GM21737 (cell line): ENCODE measurements at regions not wholly inside any gene's neighbourhood (a gene's known extent, or its start where the extent isn't known, plus 50 kb on each side); places are given as distances from the start of the nearest gene placed in this dataset.
"Not testable (repeated sequence)": the region's sequence is repeated elsewhere in the genome, so short reads cannot be mapped to it uniquely, and the experiment has no call there.

Source experiments
- ATAC-seq: cut with Tn5 transposase; IDR thresholded peaks from one replicate; pipeline ENCODE4 v1.9.1; 2021; ENCODE audit warnings: mild to moderate bottlenecking, moderate library complexity; ENCODE audit not compliant: unreplicated experiment

DNA sequence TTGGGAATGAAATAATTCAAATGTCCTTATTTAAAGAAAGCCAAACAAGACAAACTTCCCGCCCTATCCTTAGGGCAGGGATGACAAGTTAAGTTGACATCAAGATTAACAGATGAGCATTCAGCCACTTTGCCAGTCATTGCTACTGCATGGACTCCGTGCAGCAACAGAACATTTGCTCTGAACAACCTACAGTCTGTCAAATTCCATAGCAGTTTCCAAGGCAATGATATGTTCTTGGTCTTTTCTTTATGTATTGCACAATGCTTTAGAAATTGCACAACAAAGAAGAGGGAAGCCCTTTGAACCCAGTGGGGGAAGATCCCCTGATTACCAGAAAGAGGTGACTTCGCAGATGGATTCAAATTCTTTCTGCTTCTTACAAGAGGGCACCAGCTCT, 269.8 kb downstream of the BCAT1 start:
- no peak for ATAC-seq

DNA sequence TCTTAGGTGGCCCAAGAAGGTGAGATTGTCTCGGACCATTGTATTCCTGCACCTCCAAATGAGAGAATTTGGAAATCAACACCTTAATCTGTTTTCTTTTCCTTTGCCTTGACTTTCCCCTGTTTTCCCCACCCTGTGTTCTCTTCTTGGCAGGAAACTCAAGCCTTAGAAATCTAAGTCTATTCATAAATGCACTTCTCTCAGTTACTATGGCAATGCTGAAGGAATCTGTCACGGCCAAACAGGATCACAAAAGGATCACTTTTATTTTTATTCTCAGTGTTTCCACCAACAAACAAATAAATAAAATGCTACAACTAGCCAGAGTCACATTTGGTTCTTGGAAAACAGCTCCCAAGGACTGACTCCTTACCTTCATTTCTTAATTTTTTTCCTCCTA, 270.5 kb downstream of the BCAT1 start:
- ATAC-seq: no peak

DNA sequence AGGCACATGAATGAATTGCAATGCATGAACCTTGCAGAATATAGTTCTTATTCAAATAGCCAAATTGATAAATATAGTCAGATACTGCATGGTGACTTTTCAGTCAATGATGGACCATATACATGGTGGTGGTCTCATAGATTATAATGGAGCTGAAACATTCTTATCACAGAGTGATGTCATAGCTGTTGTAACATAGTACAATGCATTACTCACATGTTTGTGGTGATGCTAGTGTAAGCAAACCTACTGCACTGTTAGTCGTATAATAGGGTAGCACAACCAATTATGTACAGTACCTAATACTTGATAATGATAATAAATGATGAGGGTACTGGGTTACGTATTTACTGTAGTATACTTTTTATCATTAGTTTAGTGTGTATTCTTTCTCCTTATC, 280.3 kb downstream of the BCAT1 start:
- ATAC-seq: no peak

DNA sequence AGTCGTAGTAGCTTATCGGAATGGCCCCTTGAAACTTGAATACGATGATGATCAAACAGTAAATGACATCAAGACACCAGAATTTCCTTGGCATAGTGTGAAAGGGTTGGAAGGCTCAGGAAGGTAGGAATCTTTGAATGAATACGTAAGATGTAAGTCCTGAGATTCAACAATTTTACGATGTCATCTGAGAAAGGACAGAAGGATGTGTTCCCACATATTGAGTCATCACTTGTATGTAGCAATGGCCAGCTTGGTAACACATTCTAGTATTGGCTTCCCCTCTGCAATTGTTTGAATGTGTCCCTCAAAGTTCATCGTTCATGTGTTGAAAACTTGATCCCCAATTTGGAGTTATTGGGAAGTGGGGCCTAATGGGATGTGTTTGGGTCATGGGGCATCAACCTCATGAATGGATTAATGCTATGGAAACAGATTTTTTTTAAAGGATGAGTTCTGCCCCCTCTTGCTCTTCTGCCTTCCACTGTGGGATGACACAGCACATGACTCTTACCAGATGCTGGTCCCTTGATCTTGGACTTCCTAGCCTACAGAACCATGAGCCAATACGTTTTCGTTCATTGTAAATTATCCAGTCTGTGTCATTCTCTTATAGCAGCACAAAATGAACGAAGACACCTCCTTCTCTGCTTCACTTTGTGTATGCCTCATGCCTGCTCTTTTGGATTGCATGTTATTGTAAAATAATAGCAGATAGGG, 284.6 kb downstream of the BCAT1 start:
- no peak for ATAC-seq

DNA sequence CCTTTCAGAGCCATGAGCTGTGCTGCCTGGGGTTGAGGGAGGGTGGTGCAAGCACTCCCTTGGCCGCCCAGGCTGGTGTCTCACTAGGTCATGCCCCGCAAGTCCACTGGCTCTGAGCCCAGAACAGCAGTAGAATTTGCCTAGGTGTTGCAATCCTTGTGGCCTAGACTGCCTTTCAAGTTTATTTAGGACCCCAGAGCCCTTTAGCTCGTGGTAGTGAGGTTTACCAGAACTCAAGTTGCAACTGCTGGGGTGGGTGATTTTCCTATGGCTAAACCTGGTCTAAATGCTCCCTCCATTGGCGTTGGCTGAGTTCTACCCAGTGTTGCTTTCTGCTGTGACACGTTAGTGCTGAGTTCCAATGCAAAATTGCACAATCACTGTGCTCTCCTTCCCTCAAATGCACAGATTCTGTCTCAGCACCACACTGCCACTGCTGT, 287.2 kb downstream of the BCAT1 start:
- ATAC-seq: no peak

DNA sequence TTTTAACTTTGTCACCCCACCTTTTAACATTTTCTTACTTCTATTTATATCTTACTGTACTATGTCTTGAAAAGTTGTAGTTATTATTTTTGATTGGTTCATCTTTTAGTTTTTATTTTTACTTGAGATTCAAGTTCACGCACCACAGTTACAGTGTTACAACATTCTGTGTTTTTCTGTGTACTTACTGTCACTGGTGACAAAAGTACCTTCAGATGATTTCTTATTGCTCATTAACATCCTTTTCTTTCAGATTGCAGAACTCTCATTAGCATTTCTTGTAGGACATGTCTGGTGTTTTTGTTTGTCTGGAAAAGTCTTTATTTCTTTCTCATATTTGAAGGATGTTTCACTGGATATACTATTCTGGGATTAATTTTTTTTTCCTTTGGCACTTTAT, 289.9 kb downstream of the BCAT1 start:
- ATAC-seq: no peak

DNA sequence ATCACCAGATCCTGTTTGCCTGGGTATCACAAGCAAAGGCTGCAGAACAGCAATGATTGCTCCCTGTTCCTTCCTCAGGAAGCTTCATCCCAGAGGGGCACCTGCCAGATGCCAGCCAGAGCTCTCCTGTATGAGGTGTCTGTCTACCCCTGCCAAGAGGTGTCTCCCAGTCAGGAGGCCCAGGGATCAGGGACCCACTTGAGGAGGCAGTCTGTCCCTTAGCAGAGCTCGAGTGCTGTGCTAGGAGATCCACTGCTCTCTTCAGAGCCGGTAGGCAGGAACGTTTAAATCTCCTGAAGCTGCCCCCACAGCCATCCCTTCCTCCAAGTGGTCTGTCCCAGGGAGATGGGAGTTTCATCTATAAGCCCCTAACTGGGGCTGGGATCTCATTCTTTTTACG, 294.6 kb downstream of the BCAT1 start:
- not testable (repeated sequence) for ATAC-seq

DNA sequence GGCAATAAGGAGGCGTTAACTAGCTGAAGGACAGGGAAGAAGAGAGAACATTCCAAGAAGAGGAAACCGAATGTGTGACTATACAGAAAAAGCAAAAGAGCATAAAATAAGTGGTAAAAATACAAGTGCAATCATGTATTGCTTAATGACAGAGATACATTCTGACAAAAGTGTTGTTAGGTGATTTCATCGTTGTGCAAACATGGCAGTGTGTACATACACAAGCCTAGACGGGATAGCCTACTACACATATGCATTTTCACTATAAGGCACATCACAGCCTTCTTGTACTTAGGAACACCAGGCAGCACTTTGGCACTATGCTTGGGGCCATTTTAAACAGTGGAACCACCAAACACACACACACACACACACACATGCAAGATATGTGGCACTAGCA, 299.3 kb downstream of the BCAT1 start:
- no peak for ATAC-seq

DNA sequence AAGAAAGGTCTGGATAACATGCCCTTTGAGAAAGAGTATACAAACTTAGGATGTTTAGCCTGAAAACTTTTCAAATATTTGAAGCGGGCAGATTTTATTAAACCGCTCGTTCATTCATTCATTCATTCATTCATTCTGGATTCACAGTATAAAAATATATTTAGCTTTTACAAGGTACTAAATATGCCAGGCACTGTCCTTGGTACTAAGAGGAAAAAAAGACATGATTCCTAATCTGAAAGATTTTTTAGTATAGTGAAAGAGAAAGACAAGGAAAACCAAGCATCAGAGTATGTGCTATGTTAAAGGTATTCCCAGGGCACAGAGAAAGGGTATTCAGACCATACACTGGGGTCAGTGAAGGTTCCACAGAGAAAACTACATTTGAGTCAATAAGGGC, 299.7 kb downstream of the BCAT1 start:
- ATAC-seq: no peak

DNA sequence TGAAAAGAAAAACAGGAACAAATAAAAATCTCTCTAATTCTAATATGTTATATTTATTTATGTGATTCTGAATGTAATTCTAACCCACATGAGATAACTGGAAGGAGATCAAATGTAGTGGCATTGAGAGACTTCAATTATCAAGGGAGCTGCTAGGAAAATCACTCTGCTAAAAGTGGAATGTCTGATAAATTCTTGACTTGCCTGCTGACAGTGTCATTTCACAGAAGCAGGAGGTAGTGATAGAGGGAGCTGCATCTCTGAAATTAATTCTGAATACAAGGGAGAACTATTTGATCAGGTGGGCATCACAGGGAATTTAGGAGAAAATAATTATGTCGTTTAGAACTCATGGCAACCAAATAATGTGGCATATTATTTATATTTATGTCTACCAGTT, 303.6 kb downstream of the BCAT1 start:
- no peak for ATAC-seq

DNA sequence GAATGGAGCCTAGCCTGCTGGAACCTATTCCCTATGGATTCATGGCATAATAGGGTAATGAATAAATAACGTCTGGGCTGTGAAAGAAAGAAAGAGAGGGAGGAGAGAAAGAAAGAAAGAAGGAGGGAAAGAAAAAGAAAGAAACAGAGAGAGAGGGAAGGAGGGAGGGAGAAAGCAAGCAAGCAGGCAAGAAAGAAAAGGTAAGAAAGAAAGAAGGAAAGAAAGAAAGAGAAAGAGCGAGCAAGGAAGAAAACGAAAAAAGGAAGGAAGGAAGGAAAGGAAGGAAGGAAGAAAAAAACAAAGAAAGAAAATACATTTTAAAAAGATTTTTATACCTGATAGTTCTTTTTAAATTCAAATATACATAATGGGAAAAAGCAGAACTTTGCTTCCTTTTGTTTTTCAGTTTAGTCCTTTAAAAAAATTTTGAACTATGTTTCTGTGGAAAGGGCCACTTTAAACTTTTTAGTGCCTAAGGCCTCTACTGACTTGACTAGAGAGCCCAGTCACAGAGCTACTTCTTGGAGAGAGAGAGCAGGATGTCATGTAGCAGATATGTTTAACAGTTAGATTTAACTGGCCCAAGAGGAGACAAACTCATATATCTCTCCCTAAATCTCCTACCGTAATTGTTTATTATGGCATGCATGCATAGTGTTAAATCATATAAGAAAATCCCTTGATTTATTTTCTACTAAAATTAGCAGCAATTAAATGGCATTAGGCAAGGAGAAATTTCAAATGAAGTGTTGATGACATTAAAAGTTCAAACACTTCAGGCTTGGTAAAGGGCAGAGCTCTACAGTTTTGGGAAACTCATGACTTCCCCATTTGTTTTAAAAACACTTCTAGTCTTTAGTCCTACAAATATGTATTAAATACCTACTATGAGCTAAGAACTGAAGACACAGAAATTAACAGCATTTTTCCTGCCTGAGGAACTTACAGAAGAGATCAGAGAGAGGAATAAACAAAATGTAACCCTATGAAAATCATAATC, 305.5 kb downstream of the BCAT1 start:
- no peak for ATAC-seq

DNA sequence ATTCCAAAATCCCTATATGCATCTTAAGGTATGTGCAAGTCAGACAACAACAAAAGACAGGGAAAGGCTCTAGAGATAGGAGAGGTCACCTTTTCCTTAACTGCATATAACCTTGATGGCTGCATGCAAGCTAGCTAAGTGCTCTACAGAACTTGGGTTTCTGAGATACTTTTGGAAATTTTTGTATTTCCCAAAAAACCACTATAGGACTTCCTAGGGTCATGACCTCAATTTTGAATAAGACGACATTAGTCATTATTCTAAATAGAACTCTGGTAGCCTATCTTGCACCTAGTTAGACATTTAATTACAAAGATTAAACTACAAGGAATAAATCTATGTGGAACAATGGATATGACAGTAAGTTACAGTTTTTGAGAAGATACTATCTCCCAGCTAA, 309.3 kb downstream of the BCAT1 start:
- ATAC-seq: no peak

DNA sequence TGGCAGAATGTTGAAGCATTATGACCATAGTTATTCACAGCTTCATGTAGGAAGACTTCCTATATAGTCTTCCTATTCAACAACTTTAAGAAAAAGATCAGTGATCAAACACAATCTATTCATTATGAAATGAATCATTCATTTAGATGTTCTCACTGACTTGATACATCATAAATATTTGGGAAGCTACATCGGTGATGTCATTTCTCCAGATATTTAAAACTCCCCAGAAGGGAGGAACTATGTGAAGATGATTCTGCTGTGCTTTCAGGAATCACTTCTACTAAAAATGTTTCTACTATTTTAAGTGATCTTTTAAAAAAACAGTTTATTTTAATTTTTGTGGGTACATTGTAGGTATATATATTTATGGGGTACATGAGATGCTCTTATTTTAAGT, 316.4 kb downstream of the BCAT1 start:
- ATAC-seq: no peak

DNA sequence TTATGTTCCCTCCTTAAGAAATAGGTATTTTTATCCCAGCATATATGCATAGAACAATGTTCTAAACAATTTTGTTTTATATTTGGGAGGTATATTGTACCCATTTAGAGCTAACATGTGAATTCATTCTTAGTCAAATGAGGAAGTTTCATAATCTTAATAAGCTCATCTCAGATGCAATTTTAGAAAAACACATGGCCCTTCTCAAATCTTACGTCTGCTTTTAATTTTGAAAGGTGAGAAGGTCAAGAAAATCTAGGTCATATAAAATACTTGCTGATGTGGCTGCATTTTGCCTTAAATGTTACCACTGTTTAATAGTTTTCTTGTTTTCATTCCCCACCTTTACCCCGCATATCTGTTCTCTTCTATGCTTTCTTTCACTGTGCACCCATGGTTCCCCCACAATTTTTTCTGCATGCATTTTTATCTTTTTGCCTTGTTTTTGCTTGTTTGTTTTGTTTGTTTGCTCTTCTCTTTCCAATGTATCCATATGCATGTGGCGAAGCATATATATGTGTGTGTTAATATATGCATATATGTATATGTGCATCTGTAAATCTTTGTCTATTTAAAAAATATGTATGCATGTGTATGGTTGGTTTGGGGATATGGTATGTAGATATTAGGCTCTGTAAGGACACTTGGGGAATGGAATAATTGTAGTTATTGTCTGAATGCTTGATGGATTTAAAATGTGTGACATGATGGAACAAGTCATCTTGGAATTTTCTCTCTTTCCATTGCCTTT, 317.1 kb downstream of the BCAT1 start:
- ATAC-seq: no peak

DNA sequence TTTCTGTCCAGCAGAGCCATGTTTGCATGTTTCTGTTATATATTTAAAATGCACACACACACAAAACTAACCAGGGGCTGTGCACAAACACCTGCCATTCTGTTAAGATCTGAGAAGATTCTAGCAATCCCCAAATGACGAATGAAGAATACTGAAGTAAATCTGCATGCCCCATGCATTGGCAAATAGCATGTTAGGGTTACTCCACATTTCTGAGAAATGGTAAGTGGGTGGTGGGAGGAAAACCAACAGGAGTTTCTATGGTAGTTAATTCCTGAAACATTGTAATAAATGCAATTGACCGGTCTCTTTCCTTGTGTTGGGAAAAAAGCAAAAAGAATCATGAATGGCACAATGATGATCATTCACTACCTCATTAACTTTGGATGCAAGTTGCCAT, 318.0 kb downstream of the BCAT1 start:
- no peak for ATAC-seq

DNA sequence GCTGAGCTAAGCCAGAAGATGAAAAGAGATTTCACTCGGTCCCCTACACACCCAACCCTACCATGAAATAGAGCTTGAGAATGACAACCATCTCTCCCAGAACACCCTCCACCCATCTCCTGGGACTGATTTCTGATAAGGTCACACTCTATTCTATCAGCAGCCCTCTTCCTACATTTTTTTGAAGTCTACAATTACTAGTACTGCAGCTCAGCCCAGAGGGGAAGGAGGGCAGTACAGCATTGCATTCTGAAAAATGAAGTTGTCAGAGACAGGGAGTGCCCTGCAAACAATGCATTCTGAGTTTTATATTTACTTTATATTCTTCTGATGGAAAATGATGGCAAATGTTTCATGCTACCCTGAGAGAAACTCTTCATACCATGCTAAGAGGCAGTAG, 318.5 kb downstream of the BCAT1 start:
- ATAC-seq: no peak

DNA sequence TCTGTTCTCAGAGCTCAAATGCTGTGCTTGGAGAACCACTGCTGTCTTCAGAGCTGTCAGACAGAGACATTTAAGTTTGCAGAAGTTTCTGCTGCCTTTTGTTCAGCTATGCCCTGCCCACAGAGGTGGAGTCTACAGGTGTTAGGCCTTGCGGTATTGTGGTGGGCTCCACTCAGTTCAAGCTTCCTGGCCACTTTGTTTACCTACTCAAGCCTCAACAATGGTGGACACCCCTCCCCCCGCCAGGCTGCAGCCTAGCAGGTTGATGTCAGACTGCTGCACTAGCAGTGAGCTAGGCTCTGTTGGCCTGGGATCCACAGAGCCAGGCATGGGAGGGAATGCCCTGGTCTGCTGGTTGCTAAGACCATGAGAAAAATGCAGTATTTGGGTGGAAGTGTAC, 323.8 kb downstream of the BCAT1 start:
- no peak for ATAC-seq

DNA sequence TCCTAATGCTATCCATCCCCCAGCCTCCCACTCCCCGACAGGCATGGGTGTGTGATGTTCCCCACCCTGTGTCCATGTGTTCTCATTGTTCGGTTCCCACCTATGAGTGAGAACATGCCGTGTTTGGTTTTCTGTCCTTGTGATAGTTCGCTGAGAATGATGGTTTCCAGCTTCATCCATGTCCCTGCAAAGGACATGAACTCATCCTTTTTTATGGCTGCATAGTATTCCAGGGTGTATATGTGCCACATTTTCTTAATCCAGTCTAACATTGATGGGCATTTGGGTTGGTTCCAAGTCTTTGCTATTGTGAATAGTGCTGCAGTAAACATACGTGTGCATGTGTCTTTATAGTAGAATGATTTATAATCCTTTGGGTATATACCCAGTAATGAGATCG, 328.9 kb downstream of the BCAT1 start:
- not testable (repeated sequence) for ATAC-seq

DNA sequence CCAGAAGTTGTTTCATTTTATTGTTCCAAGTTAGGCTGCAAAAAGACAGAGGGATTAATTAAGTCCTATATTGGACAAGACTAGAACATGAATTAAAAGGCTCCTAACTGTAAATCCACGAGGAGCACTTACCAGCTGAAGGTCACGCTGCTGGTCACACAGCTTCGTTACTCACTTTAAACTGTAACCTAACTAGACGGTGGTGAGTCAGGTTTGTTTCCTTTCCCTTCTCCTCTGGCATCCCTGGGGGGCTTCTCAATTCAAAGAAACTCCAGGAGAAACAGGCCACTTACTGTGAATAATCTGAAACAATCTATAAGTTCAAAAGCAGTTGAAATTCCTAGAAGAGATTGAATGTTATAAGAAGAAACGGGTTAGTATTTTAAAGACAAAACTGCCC, 331.4 kb downstream of the BCAT1 start:
- no peak for ATAC-seq

DNA sequence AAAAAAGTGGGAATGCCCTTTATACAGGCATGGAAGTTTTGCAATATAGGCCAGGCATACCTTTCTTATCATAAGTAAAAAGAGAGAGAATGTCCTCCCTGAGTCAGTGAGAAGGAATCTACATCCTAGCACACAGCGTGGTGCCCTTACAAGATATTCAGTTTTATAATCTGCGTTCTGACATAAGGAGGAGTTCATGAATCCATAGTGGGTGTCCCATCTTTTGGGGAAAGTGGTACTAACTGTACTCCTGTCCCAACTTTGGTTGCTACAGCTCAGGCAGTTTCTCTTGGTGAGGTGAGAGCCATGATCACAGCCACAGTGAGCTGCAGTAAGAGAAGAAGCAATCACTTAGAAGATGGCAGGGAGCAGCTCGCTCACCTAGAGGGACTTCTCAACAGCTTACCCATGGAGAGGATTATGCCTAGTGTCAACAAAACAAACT, 332.9 kb downstream of the BCAT1 start:
- no peak for ATAC-seq

DNA sequence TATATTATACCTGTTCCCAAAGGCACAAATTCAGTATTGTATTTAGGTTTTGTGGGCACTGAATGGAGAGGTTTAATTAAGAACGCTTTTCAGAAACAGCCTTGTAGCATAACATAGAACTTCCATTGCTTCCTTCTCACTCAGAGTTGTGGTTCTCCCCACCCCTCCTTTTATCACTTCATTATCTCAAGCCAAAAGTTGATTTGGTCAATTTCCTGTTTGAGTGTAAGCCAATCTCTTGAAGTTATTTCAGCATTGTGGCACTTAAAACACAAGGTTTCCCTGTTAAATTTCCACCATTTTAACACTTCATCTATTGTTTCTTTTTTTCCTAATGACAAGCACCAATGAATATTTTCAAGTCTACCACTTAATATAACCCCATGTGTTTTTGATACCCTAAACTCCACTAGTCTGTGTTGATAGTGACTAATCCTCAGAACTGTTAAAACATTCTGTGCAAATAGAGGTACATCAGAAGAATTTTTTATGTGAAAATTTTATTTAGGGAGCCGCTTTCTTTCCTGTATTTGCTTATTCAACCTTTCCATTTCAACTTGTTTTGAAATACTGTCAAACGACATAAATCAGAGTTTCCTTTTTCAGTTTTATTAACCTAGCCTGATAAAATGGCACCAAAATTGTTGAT, 340.1 kb downstream of the BCAT1 start:
- ATAC-seq: no peak
